DND-41 (cell line): ENCODE measurements at regions not wholly inside any gene's neighbourhood (a gene's known extent, or its start where the extent isn't known, plus 50 kb on each side); places are given as distances from the start of the nearest gene placed in this dataset.

Experiments
- CTCF ChIP-seq: IDR thresholded peaks from 2 replicates; pipeline ENCODE4 v1.5.1; 2012; ENCODE audit warnings: borderline replicate concordance, low read length, moderate library complexity, mild to moderate bottlenecking; ENCODE audit not compliant: poor library complexity, severe bottlenecking; ENCODE audit errors: extremely low read depth
- EZH2 ChIP-seq: IDR thresholded peaks from 3 replicates; pipeline ENCODE4 v1.6.1; 2012; ENCODE audit warnings: borderline replicate concordance, low read depth, mild to moderate bottlenecking, moderate library complexity, low read length, inconsistent platforms; ENCODE audit not compliant: severe bottlenecking

- TF ChIP-seq CTCF, result no peak
- no peak for TF ChIP-seq EZH2
Observed at GRCh38 chr1:172761581-172762486, 102.9 kb downstream of the FASLG start.
